ENCODE measurements at regions not wholly inside any gene's neighbourhood (a gene's known extent, or its start where the extent isn't known, plus 50 kb on each side); places are given as distances from the start of the nearest gene placed in this dataset.

DNA sequence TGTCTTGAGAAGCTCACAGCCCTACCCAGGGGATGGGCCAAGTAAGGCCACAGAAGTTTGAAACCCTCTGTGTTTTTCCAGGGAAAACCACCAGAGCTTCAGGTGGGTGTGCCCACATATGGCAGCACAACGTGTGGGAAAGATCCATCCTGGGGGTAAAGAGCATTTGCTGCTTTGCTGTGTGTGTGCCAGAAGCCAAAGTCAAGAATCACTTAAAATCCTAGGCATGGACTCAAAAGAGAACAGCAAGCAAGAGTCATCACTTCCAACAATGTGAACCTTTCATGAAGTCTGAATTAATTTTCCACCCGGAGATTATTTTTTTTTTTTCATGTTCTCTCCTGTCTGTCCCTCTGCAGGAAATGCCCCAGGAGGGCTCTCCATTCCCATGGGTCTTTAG, 308.2 kb upstream of the SGK1 start:
- no peak for TF ChIP-seq CTCF (IDR thresholded peaks at IDR 0.05; ENCODE audit: unreplicated experiment)
- H3K27me3 Mint-ChIP-seq (ENCODE audit: unreplicated experiment): no peaks in the 10 kb centered on the region
- H3K36me3 Mint-ChIP-seq (ENCODE audit: insufficient read depth, unreplicated experiment): no peaks in the 10 kb centered on the region
- BruUV-seq (replicated peaks): no TSS peak
- no peaks in the 10 kb centered on the region for H3K9me3 Mint-ChIP-seq (ENCODE audit: low read depth, unreplicated experiment)
- no peak overlapping the region for H3K4me3 Mint-ChIP-seq (ENCODE audit: low read depth, unreplicated experiment)
- intact Hi-C loops (cut with micrococcal nuclease; ENCODE audit: unreplicated experiment): loop anchor here (5.0 kb wide), 1 partner anchor 449 kb away; no protein-coding TSS in a partner anchor
- H3K27ac Mint-ChIP-seq (ENCODE audit: unreplicated experiment): no peak overlapping the region
- DNase-seq: no peak
- CTCF ChIA-PET: no interaction called here
- peaks cover 9% of the 10 kb centered on the region for H3K4me1 Mint-ChIP-seq (ENCODE audit: low read depth, unreplicated experiment)

- H3K9me3 Mint-ChIP-seq (ENCODE audit: low read depth, unreplicated experiment): no peaks in the 10 kb centered on the region
- CTCF ChIA-PET: no interaction called here
- intact Hi-C loops (cut with micrococcal nuclease; ENCODE audit: unreplicated experiment): loop anchor here (5.0 kb wide), 1 partner anchor 447 kb away; no protein-coding TSS in a partner anchor
- H3K27ac Mint-ChIP-seq (ENCODE audit: unreplicated experiment): no peak overlapping the region
- no peak for DNase-seq
- H3K4me1 Mint-ChIP-seq (ENCODE audit: low read depth, unreplicated experiment): peaks cover 11% of the 10 kb centered on the region
- no peak for TF ChIP-seq CTCF (IDR thresholded peaks at IDR 0.05; ENCODE audit: unreplicated experiment)
- no peaks in the 10 kb centered on the region for H3K36me3 Mint-ChIP-seq (ENCODE audit: insufficient read depth, unreplicated experiment)
- BruUV-seq (replicated peaks): no TSS peak
- H3K27me3 Mint-ChIP-seq (ENCODE audit: unreplicated experiment): no peaks in the 10 kb centered on the region
- H3K4me3 Mint-ChIP-seq (ENCODE audit: low read depth, unreplicated experiment): no peak overlapping the region
These were observed 306.9 kb upstream of the SGK1 start for GRCh38 chr6:134624781-134625180.

DNA sequence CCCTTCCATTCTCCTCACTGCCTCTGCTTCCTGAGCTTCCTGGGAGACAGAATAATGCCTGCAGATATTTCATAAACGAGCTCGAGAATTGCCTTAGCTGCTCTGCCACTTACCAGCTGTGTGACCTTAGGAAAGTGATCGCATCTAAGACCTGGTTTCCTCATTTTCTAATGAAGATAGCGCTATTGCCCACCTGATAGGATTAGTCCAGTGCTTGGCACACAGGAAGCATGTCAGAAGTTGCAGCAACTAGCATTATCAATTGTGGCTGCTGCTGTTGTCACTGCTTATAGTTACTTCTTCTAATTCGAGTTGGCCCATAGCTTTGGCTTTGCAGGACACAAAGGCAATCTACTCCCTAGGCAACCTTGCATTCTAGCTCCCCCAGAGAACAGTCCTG, 305.5 kb upstream of the SGK1 start:
- Mint-ChIP-seq H3K4me1 (ENCODE audit: low read depth, unreplicated experiment) (peaks cover 25% of the 10 kb centered on the region), H3K36me3 (ENCODE audit: insufficient read depth, unreplicated experiment) (no peaks in the 10 kb centered on the region), H3K9me3 (ENCODE audit: low read depth, unreplicated experiment) (no peaks in the 10 kb centered on the region), H3K4me3 (ENCODE audit: low read depth, unreplicated experiment) (no peak overlapping the region), H3K27me3 (ENCODE audit: unreplicated experiment) (no peaks in the 10 kb centered on the region), H3K27ac (ENCODE audit: unreplicated experiment) (no peak overlapping the region)
- intact Hi-C loops (cut with micrococcal nuclease; ENCODE audit: unreplicated experiment): no loop called here
- no peak for TF ChIP-seq CTCF (IDR thresholded peaks at IDR 0.05; ENCODE audit: unreplicated experiment)
- BruUV-seq (replicated peaks): no TSS peak
- no peak for DNase-seq
- CTCF ChIA-PET: no interaction called here

DNA sequence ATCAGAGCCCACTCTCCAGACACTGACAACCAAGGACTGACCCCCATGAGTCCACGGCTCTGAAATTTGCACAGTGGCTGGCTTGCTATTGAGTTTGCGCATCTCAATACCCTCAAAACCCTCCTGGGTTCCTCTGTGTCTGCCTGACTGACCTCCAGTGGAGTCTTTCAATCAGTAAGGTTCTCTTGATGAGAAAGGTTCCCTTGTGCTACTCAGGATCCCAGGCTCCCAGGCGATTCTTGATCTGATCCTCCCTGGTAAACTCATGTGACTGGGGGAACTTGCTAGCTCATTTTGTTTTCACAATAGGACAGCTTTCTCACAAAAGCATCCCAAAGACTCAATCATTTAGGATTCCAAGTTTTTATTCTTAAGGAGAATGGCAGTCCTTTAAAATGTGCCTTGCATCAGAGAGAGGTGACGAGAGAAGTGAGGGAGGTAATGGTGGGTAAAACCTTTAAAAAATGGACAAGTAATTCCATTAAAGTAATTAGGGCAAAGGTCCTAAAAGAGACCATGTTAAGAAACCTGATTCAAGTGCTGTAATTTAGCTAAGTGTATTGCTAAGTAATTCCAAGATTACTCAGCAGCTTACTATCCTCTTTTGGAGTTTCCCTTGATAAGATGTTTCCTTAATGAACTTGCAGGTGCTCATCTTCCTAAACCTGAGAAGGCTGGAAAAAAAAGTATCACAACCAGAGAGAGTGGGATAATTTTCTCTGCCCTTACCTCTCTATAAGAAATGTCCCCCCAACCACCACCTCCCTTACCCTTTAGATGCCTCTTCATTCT, 304.7 kb upstream of the SGK1 start:
- intact Hi-C loops (cut with micrococcal nuclease; ENCODE audit: unreplicated experiment): no loop called here
- H3K4me3 Mint-ChIP-seq (ENCODE audit: low read depth, unreplicated experiment): no peak overlapping the region
- CTCF ChIA-PET: no interaction called here
- DNase-seq: no peak
- no peak for TF ChIP-seq CTCF (IDR thresholded peaks at IDR 0.05; ENCODE audit: unreplicated experiment)
- no peaks in the 10 kb centered on the region for H3K27me3 Mint-ChIP-seq (ENCODE audit: unreplicated experiment)
- H3K4me1 Mint-ChIP-seq (ENCODE audit: low read depth, unreplicated experiment): peaks cover 25% of the 10 kb centered on the region
- no peak overlapping the region for H3K27ac Mint-ChIP-seq (ENCODE audit: unreplicated experiment)
- H3K36me3 Mint-ChIP-seq (ENCODE audit: insufficient read depth, unreplicated experiment): no peaks in the 10 kb centered on the region
- BruUV-seq (replicated peaks): no TSS peak
- H3K9me3 Mint-ChIP-seq (ENCODE audit: low read depth, unreplicated experiment): no peaks in the 10 kb centered on the region
